ENCODE measurements at regions not wholly inside any gene's neighbourhood (a gene's known extent, or its start where the extent isn't known, plus 50 kb on each side); places are given as distances from the start of the nearest gene placed in this dataset.
"Not testable (repeated sequence)": the region's sequence is repeated elsewhere in the genome, so short reads cannot be mapped to it uniquely, and the experiment has no call there.

GRCh38 chrX:37509349-37509748, 62.1 kb upstream of the LANCL3 start:
- DNase-seq = peak; percentile 2 to 6

- not testable (repeated sequence) for DNase-seq
These were observed 54.9 kb upstream of the LANCL3 start for GRCh38 chrX:37516512-37516911.

- DNase-seq = not testable (repeated sequence)
These were observed 52.2 kb upstream of the LANCL3 start for GRCh38 chrX:37519261-37519660.

- not testable (repeated sequence) for DNase-seq
These were observed 50.5 kb upstream of the LANCL3 start for GRCh38 chrX:37520860-37521450.
